PFSK-1 (cell line): ENCODE measurements at regions not wholly inside any gene's neighbourhood (a gene's known extent, or its start where the extent isn't known, plus 50 kb on each side); places are given as distances from the start of the nearest gene placed in this dataset.

Source experiments
- FOXP2 ChIP-seq: optimal IDR thresholded peaks from 2 replicates; pipeline ENCODE3; 2011; ENCODE audit warnings: borderline replicate concordance, control low read depth, inconsistent platforms; ENCODE audit not compliant: insufficient read depth; ENCODE audit errors: extremely low read length, extremely low read depth
- POLR2AphosphoS5 ChIP-seq: IDR thresholded peaks from 2 replicates; pipeline ENCODE4 v1.6.1; 2012; ENCODE audit warnings: low read depth, mild to moderate bottlenecking, control low read depth, low read length, moderate library complexity
- SIN3A ChIP-seq: IDR thresholded peaks from 2 replicates; pipeline ENCODE4 v1.6.1; 2012; ENCODE audit warnings: mild to moderate bottlenecking, low read length, moderate library complexity, borderline replicate concordance; ENCODE audit not compliant: insufficient read depth
- TAF1 ChIP-seq: IDR thresholded peaks from 2 replicates; pipeline ENCODE4 v1.6.1; 2012; ENCODE audit warnings: low read length, control low read depth, borderline replicate concordance; ENCODE audit not compliant: insufficient read depth
- TF ChIP-seq, protein P1 (sequence below), 2 experiments: IDR thresholded peaks; 2 replicates each; pipeline versions ENCODE4 v1.6.1 to v1.8.0; 2011 to 2012; ENCODE audit warnings: low read depth in 2 of 2, low read length in 2 of 2, control low read depth in 1 of 2, inconsistent platforms in 1 of 2, mild to moderate bottlenecking in 1 of 2, moderate library complexity in 1 of 2; ENCODE audit not compliant: insufficient read depth in 1 of 2

DNA sequence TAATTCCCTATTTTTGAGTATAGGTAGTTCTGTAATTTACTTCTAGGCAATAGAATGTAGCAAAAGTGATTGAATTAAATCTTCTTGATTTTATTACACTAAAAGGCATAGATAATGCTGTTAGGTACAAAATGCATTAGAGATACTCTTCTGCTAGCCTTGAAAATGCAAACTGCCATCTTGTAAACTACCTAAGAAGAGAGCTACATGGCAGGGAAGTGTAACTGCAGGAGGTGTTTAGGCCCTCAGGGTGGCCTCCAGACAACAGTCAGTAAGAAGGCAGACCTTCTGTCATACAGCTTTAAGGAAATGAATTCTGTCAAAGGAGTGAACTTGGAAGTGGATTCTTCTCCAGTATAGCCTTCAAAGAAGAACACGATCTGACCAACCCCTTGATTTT, 1396.8 kb upstream of the SLC39A10 start:
- TF ChIP-seq TAF1 = no peak
- no peak for TF ChIP-seq POLR2AphosphoS5
- TF ChIP-seq, protein P1, sequence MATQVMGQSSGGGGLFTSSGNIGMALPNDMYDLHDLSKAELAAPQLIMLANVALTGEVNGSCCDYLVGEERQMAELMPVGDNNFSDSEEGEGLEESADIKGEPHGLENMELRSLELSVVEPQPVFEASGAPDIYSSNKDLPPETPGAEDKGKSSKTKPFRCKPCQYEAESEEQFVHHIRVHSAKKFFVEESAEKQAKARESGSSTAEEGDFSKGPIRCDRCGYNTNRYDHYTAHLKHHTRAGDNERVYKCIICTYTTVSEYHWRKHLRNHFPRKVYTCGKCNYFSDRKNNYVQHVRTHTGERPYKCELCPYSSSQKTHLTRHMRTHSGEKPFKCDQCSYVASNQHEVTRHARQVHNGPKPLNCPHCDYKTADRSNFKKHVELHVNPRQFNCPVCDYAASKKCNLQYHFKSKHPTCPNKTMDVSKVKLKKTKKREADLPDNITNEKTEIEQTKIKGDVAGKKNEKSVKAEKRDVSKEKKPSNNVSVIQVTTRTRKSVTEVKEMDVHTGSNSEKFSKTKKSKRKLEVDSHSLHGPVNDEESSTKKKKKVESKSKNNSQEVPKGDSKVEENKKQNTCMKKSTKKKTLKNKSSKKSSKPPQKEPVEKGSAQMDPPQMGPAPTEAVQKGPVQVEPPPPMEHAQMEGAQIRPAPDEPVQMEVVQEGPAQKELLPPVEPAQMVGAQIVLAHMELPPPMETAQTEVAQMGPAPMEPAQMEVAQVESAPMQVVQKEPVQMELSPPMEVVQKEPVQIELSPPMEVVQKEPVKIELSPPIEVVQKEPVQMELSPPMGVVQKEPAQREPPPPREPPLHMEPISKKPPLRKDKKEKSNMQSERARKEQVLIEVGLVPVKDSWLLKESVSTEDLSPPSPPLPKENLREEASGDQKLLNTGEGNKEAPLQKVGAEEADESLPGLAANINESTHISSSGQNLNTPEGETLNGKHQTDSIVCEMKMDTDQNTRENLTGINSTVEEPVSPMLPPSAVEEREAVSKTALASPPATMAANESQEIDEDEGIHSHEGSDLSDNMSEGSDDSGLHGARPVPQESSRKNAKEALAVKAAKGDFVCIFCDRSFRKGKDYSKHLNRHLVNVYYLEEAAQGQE (IDR thresholded peaks at IDR 0.05; ENCODE audit: insufficient read depth in 1 of 2, low read depth in 2 of 2, low read length in 2 of 2) = no peak
- TF ChIP-seq FOXP2 = no peak
- no peak for TF ChIP-seq SIN3A

DNA sequence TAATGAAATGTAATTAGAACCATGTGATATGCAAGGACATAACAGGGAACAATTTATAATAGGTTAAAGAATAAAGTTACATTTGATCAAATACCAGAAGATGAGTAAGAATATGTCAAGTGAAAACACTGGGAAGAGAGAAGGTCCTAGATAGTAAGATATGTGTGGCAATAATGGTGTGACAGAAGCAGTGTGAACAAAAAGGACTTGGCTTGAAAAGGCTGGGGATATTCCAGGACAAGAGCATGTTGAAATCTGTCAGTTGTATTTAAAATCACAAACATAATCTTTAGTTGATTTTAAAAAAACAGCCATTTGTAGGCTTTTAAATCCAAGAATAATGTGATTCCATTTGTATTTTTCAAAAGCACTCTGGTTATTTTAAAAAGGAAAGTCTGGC, 1399.9 kb upstream of the SLC39A10 start:
- no peak for TF ChIP-seq FOXP2
- TF ChIP-seq, protein P1 (IDR thresholded peaks at IDR 0.05; ENCODE audit: insufficient read depth in 1 of 2, low read depth in 2 of 2, low read length in 2 of 2) = no peak
- no peak for TF ChIP-seq TAF1
- TF ChIP-seq POLR2AphosphoS5 = no peak
- TF ChIP-seq SIN3A = no peak

- TF ChIP-seq TAF1 (no peak), FOXP2 (no peak), POLR2AphosphoS5 (no peak), SIN3A (no peak)
- TF ChIP-seq, protein P1 (IDR thresholded peaks at IDR 0.05; ENCODE audit: insufficient read depth in 1 of 2, low read depth in 2 of 2, low read length in 2 of 2) = no peak
These were observed 1403.3 kb upstream of the SLC39A10 start for GRCh38 chr2:194253528-194254259.

DNA sequence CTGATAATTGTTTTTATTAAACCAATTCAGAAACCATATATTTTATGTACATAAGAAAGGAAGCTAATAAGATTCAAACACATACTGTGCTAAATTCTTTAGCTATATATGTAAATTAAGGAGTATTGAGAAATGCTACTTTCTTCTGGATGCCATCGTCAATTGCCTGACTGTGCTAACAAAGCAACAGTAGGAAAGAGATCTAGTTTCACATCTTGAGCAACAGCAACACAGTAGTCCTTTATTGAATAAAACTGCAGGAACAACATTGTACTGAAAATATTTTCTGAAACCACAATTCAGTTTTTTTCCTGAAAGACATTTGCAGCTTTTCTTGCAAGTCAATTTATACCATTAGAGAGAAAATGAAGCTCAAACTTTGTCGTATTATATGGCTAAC, 1404.9 kb upstream of the SLC39A10 start:
- no peak for TF ChIP-seq FOXP2
- TF ChIP-seq, protein P1 (IDR thresholded peaks at IDR 0.05; ENCODE audit: insufficient read depth in 1 of 2, low read depth in 2 of 2, low read length in 2 of 2) = no peak
- TF ChIP-seq TAF1 = no peak
- TF ChIP-seq SIN3A = no peak
- no peak for TF ChIP-seq POLR2AphosphoS5

DNA sequence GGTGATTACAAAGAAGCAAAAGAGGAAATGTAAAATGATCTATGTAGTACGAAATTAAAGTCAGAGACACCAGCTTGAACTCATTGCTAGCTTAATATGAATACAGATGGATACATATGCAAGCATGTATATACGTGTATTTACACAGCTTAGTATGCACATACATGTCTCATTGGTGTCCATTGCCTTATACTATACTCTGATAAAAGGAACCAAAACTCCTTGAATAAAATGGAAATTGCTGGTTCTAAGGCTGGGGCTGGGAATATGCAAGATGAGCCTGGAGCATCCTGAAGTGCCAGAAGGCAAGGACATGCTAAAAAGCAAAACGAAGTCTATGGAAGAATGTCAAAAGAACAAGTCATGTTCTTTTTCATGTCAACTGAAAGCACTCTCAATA, 1424.4 kb upstream of the SLC39A10 start:
- TF ChIP-seq SIN3A (no peak), FOXP2 (no peak), POLR2AphosphoS5 (no peak), TAF1 (no peak)
- TF ChIP-seq, protein P1 (IDR thresholded peaks at IDR 0.05; ENCODE audit: insufficient read depth in 1 of 2, low read depth in 2 of 2, low read length in 2 of 2) = no peak
